ENCODE measurements at regions not wholly inside any gene's neighbourhood (a gene's known extent, or its start where the extent isn't known, plus 50 kb on each side); places are given as distances from the start of the nearest gene placed in this dataset.
A peak's percentile ranks its signal among the peaks of the same experiment; 100 is the strongest.
"Not testable (repeated sequence)": the region's sequence is repeated elsewhere in the genome, so short reads cannot be mapped to it uniquely, and the experiment has no call there.

DNA sequence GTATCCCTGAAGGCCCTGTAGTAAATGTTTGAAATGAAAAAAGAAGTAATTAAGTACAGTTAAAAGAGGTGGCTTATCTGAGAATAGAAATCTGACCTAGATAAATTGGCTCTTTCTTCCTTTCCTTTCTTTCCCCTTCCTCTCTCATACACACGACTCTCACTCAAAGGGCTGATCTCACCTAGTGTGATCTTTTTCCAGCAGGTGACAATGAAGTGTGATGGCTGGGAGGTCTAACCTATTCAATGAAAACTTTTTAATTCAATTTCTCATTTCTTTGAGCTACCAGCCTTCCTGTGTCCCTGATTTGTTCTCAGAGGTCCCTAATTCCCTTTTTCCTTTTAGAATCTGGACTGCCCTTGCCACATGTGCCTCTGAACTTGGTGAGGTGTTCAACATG, 118.0 kb upstream of the RIMS1 start:
- Mint-ChIP-seq H3K4me1 (peaks cover 3% of the 10 kb centered on the region), H3K27me3 (ENCODE audit: low read depth) (no peaks in the 10 kb centered on the region), H3K9me3 (peaks cover 2% of the 10 kb centered on the region), H3K27ac (ENCODE audit: unreplicated experiment) (no peak overlapping the region), H3K36me3 (ENCODE audit: low read depth) (no peaks in the 10 kb centered on the region), H3K4me3 (no peak overlapping the region)
- no peak for DNase-seq (ENCODE audit: low read depth, low spot score)
- TF ChIP-seq, protein P1, sequence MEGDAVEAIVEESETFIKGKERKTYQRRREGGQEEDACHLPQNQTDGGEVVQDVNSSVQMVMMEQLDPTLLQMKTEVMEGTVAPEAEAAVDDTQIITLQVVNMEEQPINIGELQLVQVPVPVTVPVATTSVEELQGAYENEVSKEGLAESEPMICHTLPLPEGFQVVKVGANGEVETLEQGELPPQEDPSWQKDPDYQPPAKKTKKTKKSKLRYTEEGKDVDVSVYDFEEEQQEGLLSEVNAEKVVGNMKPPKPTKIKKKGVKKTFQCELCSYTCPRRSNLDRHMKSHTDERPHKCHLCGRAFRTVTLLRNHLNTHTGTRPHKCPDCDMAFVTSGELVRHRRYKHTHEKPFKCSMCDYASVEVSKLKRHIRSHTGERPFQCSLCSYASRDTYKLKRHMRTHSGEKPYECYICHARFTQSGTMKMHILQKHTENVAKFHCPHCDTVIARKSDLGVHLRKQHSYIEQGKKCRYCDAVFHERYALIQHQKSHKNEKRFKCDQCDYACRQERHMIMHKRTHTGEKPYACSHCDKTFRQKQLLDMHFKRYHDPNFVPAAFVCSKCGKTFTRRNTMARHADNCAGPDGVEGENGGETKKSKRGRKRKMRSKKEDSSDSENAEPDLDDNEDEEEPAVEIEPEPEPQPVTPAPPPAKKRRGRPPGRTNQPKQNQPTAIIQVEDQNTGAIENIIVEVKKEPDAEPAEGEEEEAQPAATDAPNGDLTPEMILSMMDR (conservative IDR thresholded peaks at IDR 0.05) = no peak

DNA sequence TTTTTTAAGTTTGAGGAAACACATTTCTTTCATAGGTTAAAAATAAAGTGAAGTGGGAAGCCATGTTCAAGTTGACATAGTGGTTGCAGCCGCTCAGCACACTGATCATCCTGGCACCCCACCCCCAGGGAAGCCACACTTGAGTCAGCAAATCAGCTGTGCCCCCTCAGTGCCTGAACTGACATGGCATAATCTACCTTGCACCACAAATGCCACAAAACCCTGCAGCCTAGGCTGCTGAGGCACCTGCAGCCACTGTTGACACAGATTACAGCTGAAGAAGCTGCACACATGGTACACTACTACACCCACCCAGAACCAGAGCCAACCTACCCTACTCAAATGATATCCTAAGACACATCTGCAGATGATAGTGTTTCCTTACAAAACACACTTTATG, 77.5 kb upstream of the RIMS1 start:
- H3K36me3 Mint-ChIP-seq (ENCODE audit: low read depth) = peaks cover 20% of the 10 kb centered on the region
- H3K4me3 Mint-ChIP-seq = no peak overlapping the region
- no peak for DNase-seq (ENCODE audit: low read depth, low spot score)
- TF ChIP-seq, protein P1 (conservative IDR thresholded peaks at IDR 0.05) = no peak
- H3K4me1 Mint-ChIP-seq = no peaks in the 10 kb centered on the region
- H3K27me3 Mint-ChIP-seq (ENCODE audit: low read depth) = no peaks in the 10 kb centered on the region
- H3K9me3 Mint-ChIP-seq = peaks cover 21% of the 10 kb centered on the region
- H3K27ac Mint-ChIP-seq (ENCODE audit: unreplicated experiment) = no peak overlapping the region

DNA sequence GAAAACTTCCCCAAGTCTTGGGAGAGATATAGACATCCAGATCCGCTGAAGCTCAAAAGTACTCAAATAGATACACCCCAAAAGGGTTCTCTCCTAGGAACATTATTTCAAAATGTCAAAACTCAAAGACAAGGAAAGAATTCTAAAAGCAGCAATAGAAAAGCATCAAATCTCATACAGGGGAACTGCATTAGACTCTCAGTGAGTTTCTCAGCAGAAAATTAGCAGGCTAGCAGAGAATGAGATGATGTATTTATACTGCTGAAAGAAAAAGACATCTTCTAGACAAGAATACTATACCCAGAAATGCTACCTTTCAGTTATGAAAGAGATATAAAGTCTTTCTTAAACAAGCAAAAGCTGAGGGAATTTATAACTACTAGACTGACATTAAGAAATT, 75.5 kb upstream of the RIMS1 start:
- no peaks in the 10 kb centered on the region for H3K4me1 Mint-ChIP-seq
- no peak for DNase-seq (ENCODE audit: low read depth, low spot score)
- peaks cover 20% of the 10 kb centered on the region for H3K36me3 Mint-ChIP-seq (ENCODE audit: low read depth)
- H3K9me3 Mint-ChIP-seq = peaks cover 25% of the 10 kb centered on the region
- TF ChIP-seq, protein P1 (conservative IDR thresholded peaks at IDR 0.05) = no peak
- H3K27ac Mint-ChIP-seq (ENCODE audit: unreplicated experiment) = no peak overlapping the region
- no peak overlapping the region for H3K4me3 Mint-ChIP-seq
- no peaks in the 10 kb centered on the region for H3K27me3 Mint-ChIP-seq (ENCODE audit: low read depth)

DNA sequence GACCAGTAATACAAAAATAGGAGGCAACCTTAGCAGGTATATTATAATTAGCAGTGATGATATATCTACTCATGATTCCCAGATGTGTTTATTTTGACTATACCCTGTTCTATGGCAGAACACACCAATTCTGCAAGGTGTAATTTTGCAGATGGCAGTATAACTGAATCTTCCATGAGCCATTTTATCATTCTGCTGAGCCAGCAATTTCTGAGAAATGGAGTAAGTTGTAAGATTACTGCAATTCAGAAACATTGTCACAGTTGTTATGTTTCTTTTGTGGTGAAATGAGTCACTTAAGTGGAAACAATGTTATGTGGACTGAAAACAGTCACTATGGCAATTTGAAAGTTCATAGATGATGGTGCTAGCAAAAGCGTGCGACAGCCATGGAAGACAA, 63.7 kb upstream of the RIMS1 start:
- Mint-ChIP-seq H3K36me3 (ENCODE audit: low read depth) (no peaks in the 10 kb centered on the region), H3K27ac (ENCODE audit: unreplicated experiment) (no peak overlapping the region), H3K27me3 (ENCODE audit: low read depth) (no peaks in the 10 kb centered on the region), H3K4me1 (no peaks in the 10 kb centered on the region), H3K9me3 (peaks cover 6% of the 10 kb centered on the region), H3K4me3 (no peak overlapping the region)
- DNase-seq (ENCODE audit: low read depth, low spot score) = no peak
- TF ChIP-seq, protein P1 (conservative IDR thresholded peaks at IDR 0.05) = no peak

DNA sequence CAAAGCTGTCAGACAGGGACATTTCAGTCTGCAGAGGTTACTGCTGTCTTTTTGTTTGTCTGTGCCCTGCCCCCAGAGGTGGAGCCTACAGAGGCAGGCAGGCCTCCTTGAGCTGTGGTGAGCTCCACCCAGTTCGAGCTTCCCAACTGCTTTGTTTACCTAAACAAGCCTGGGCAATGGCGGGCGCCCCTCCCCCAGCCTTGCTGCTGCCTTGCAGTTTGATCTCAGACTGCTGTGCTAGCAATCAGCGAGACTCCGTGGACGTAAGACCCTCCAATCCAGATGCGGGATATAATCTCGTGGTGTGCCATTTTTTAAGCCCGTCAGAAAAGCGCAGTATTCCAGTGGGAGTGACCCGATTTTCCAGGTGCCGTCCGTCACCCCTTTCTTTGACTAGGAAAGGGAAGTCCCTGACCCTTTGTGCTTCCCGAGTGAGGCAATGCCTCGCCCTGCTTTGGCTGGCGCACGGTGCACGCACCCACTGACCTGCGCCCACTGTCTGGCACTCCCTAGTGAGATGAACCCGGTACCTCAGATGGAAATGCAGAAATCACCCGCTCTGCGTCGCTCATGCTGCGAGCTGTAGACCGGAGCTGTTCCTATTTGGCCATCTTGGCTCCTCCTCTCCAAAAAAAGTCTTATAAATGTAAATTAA, 54.1 kb upstream of the RIMS1 start:
- H3K9me3 Mint-ChIP-seq = peaks cover 12% of the 10 kb centered on the region
- H3K4me3 Mint-ChIP-seq; DNase-seq (ENCODE audit: low read depth, low spot score); H3K36me3 Mint-ChIP-seq (ENCODE audit: low read depth); H3K27ac Mint-ChIP-seq (ENCODE audit: unreplicated experiment); H3K27me3 Mint-ChIP-seq (ENCODE audit: low read depth); H3K4me1 Mint-ChIP-seq: not testable (repeated sequence)

Small RNA genes lying in the stretch of these regions (microRNA-seq; reads per million reads assigned to microRNA genes)
- gene MIR30A = 33,134 reads per million, percentile 99 among the genes with 10 or more reads in this experiment
- gene MIR30C2 = 298 reads per million, percentile 71 among the genes with 10 or more reads in this experiment

Measured in neural crest cell (in vitro differentiated cells).